GM12891 (cell line): ENCODE measurements at regions not wholly inside any gene's neighbourhood (a gene's known extent, or its start where the extent isn't known, plus 50 kb on each side); places are given as distances from the start of the nearest gene placed in this dataset.

Source experiments
- DNase-seq: peaks from one replicate; pipeline ENCODE4 v3.0.0; 2011; ENCODE audit warnings: low spot score; ENCODE audit not compliant: insufficient read length
- FAIRE-seq: peaks from 2 replicates; lab custom pipeline; 2011; peaks lifted over from hg19 to GRCh38; lab: Jason Lieb, UNC
- PAX5 ChIP-seq: IDR thresholded peaks from 2 replicates; pipeline ENCODE4 v1.6.1; 2011; ENCODE audit warnings: low read length, moderate library complexity, mild to moderate bottlenecking; ENCODE audit not compliant: insufficient read depth, severe bottlenecking
- POLR2A ChIP-seq: IDR thresholded peaks from 2 replicates; pipeline ENCODE4 v1.6.1; 2011; ENCODE audit warnings: low read depth, low read length, control low read depth
- POLR2AphosphoS5 ChIP-seq: IDR thresholded peaks from 2 replicates; pipeline ENCODE4 v1.6.1; 2011; ENCODE audit warnings: low read depth, low read length, control low read depth
- POU2F2 ChIP-seq: IDR thresholded peaks from 2 replicates; pipeline ENCODE4 v1.6.1; 2011; ENCODE audit warnings: low read depth, mild to moderate bottlenecking, control low read depth, low read length, moderate library complexity
- SPI1 ChIP-seq: IDR thresholded peaks from 2 replicates; pipeline ENCODE4 v1.6.1; 2011; ENCODE audit warnings: low read depth, low read length, control low read depth
- TAF1 ChIP-seq: IDR thresholded peaks from 2 replicates; pipeline ENCODE4 v1.6.1; 2011; ENCODE audit warnings: low read depth, low read length, control low read depth

DNA sequence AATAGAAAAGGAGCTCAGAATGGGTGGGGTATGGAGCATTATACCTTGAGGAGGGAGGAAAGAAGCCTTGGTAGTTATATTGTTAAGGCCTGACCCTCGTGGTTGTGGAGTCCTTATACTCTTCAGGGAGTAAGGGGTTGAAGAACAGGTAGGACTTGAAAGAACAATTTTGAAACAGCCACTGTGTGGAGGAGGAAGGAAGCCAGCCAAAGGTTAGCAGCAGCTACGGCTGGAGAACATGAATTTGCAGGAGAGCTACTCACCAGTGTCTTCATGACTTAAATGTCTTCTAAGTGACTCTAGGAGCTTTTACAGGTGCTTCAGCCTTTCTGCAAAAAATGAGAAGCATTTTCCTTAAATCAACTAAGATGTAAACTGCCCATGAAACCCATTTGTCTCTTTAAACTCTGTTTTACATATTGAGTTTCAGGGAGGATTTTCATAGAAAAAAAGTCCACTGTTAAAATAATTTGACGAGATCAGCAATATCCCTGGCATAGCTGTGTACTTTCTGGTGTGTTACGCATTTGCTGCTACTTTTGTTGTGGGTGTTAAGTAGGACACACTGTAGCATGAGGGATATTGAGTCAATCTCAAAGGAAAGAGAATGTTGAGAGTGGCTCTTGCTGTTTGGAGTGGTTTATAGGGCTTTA is 110.6 kb upstream of the ELL2 start:
- DNase-seq (no peak), FAIRE-seq (no peak)
- TF ChIP-seq POU2F2 (no peak), PAX5 (no peak), SPI1 (no peak), POLR2AphosphoS5 (no peak), POLR2A (no peak), TAF1 (no peak)

DNA sequence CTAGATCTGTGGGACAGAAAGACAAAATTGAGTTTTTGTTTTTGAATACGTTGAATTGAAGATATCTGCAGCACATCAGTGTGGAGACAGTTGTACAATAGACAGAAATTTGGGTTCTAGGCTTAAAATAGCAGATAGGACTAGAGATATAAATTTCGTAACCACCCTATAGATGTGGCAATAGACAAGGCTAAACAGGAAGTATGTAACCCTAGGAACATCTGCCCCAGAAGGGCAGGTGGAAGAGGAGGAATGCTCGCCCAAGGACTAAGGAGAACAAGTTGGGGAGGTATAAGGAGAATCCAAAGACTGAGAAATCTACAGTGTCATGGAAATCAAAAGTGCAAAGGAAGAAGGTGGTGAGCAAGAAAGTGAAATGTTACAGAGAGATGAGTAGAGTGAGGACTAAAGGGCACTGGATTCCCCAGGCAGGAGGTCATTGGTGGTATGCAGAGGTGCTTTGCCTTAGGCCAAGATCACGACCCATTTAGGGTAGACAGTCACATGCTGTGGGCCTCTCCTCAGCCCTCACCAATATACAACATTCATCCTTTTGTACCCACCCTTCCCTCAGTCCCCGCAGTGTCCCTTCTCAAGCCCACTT is 109.1 kb upstream of the ELL2 start:
- TF ChIP-seq POU2F2 (no peak), SPI1 (no peak), TAF1 (no peak), PAX5 (no peak), POLR2A (no peak), POLR2AphosphoS5 (no peak)
- DNase-seq: no peak
- no peak for FAIRE-seq

DNA sequence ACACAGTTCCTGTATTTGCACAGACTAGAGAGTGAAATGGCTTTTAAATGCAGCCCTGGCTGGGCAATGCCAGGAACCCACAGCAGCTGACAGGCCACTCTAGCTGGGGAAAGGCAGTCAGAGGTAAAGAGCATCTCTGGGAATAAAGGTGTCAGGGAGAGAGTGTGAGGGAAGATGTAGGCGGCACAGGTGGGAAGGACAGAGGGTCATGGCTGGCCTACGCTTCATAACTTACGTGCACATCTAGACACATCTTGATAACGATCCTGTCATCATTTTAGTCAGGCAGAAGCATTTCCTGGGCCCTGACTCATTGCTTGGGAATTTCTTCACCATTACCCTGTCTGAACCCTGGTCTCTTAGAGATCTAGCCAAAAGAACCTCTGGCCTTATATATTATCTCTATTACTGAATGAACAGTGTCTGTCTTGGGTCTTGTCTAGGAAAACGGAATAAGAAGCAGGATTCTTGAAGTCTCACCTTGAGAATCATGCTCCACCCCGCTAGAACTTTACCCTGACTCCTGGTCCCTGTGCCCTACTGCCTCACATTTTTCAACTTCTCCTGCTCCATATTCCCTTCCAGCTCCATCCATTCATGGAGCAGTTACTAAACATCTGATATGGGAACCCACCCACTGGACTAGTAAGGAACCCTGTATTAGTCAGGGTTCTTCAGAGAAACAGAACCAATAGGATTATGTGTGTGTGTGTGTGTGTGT is 106.4 kb upstream of the ELL2 start:
- FAIRE-seq: no peak
- TF ChIP-seq PAX5: no peak
- no peak for TF ChIP-seq POLR2AphosphoS5
- TF ChIP-seq POLR2A: no peak; the same call in 1 of the 2 replicates
- TF ChIP-seq TAF1: no peak
- TF ChIP-seq POU2F2: no peak
- no peak for TF ChIP-seq SPI1
- DNase-seq: no peak

DNA sequence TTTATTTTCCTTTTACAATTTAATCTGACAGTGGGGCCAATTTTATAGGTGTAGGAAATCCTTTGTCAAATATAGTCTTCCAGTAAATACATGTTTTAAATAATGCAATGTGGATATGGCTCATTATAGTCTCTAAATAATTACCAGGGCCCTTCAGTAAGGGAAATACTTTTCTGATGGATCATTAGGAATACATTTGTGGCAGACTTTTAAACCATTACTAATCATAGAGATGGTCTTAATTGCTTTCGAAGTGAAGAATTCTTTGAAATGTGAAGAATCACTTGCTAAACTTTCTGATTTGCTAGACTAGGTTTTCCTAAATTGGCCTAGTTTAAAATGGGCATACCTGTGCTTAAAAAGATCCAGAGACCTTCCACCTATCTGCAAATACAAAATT is 105.6 kb upstream of the ELL2 start:
- DNase-seq (no peak), FAIRE-seq (no peak)
- no peak for TF ChIP-seq POLR2A
- no peak for TF ChIP-seq POLR2AphosphoS5
- TF ChIP-seq SPI1: no peak
- no peak for TF ChIP-seq POU2F2
- TF ChIP-seq PAX5: no peak
- TF ChIP-seq TAF1: no peak

DNA sequence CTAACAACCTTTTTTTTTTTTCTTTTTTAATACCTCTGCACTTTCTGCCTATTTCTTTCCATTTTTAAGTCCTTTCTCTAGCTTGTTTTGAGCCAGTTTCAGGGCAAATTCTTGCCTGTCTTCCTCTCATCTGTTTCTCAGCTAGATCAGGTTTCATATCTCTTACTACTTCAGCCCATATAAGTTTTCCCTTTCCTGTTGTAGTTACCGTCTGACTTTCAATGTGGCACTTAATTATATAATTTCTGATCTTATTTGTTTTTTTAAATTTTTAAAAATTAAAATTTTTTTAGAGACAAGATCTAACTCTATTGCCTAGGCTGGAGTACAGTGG is 104.7 kb upstream of the ELL2 start:
- DNase-seq (no peak), FAIRE-seq (no peak)
- TF ChIP-seq POU2F2: no peak
- TF ChIP-seq PAX5: no peak
- TF ChIP-seq SPI1: no peak
- no peak for TF ChIP-seq TAF1
- TF ChIP-seq POLR2AphosphoS5: no peak
- TF ChIP-seq POLR2A: no peak

DNA sequence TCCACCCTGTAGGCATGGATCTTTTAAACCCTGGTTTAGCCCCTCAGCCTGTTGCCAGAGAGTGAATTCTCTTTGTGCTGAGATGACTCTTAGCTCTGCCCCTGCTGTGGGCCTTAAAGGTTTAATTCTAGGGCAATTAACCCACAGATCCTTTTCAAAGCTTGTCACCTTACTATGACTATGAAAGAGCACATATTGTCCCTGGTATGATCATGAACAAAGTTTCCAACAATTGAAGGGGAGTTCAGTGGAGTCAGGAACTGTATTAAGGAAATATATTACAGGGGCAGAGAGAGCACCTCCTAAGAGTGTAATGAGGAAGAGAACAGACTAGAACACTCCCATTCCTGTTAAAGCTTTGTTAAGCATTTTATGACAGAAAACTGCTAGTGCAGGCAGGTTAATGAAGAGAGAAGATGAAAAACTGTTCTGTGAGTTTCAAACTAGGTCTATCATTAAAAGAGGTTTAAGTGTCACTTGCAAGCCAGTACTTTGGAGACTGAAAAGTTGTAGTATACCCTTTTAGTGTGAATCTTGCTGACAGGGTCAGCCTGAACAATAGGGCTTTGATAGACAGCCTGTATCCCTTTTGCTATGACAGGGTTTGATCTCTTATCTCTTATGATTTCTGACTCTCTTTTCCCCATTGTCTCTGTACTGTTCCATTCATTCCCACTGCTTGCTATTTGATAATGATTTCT is 104.2 kb upstream of the ELL2 start:
- FAIRE-seq (no peak), DNase-seq (no peak)
- no peak for TF ChIP-seq POLR2AphosphoS5
- TF ChIP-seq PAX5: no peak
- TF ChIP-seq TAF1: no peak
- no peak for TF ChIP-seq SPI1
- no peak for TF ChIP-seq POLR2A
- TF ChIP-seq POU2F2: no peak

DNA sequence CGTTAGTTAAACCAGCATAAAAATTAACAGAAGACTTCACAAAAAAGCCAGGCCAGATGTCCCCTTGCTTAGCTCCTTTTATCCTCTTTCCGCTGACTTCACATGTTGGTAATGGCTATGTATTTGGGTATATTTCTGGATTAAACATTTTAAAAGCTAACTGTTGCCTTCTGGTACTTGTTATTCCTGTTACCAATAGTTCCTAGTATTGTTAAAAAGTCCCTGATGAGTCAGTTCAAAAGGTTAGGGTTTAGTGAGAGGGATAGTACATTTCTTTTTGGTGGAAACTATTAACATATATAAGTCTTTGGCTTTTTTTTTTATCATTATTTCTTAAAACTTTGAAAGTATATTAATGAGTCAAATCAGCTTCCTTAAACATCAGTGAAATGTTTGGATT is 103.2 kb upstream of the ELL2 start:
- DNase-seq: no peak
- FAIRE-seq: no peak
- TF ChIP-seq POLR2AphosphoS5 (no peak), SPI1 (no peak), TAF1 (no peak), PAX5 (no peak), POLR2A (no peak), POU2F2 (no peak)

DNA sequence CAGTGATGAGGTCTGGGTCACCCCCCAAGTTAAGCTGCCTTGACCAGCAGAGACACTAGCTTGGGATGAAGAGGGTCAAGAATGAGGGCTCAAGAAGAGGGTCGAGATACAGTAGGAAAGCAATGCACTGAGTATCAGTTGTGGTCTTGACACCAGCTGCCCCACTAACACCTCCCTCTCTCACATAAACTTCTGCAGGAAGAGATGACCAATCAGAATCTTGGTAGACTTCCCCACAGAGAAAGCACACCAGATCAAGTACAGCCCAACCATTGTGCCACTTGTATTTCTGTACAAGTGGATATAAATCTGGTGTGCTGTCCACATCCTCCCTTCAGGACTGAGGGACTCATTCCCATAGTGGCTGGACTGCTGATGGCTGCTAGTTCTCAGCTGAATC is 101.2 kb upstream of the ELL2 start:
- no peak for TF ChIP-seq PAX5
- no peak for TF ChIP-seq POLR2AphosphoS5
- DNase-seq: no peak
- no peak for FAIRE-seq

DNA sequence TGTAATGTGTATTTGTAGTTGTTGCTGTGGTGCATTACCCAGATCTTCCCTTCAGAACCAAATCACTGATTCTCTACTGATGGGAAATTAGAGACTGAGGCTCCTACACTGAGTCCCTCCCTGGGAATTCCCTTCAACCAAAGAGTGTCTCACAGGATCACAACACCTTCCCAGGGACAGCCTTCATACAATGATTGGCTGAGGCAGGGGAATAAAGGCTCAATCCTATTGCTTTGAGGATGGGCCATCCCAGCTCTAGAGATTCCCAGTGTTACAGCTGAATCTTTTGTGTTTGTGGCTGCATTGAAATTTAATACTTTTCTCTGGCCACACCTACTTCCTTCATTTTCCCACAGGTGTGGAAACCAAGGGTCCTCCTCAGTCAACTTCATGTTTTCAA is 96.4 kb upstream of the ELL2 start:
- FAIRE-seq: no peak
- TF ChIP-seq TAF1: no peak
- no peak for DNase-seq
